Fibroblast of lung (primary cell): ENCODE measurements at regions not wholly inside any gene's neighbourhood (a gene's known extent, or its start where the extent isn't known, plus 50 kb on each side); places are given as distances from the start of the nearest gene placed in this dataset.

Source experiments
- CTCF ChIP-seq, 2 donors: IDR thresholded peaks in 1 of 2; conservative IDR thresholded peaks in 1 of 2; 1 replicate in 1 of 2; 2 replicates in 1 of 2; pipeline ENCODE4 v1.5.1; 2011 to 2012; ENCODE audit warnings: low read length in 2 of 2, control low read depth in 1 of 2, inconsistent platforms in 1 of 2, low read depth in 1 of 2, mild to moderate bottlenecking in 1 of 2
- EZH2 ChIP-seq: IDR thresholded peaks from 2 replicates; pipeline ENCODE4 v1.5.1; 2012; ENCODE audit warnings: low read length, control low read depth, mild to moderate bottlenecking; ENCODE audit errors: missing control alignments

DNA sequence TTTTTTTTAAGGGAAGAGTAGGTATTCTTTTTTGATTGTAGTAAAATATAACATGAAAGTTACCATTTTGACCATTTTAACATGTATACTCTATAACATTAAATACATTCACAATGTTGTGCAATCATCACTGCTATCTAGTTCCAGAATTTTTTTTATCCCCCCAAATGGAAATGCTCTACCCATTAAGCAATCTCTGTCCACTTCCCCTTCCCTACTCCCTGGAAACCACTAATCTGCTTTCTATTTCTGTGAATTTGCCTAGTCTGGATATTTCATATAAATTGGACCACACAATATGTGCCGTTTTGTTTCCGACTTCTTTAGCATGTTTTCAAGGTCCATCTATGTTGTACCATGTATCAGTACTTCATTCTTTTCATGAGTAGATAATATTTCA is 429.5 kb downstream of the TLE1 start:
- TF ChIP-seq CTCF (conservative IDR thresholded peaks at IDR 0.05 in 1 of 2, IDR thresholded peaks at IDR 0.05 in 1 of 2; ENCODE audit: low read depth in 1 of 2, low read length in 2 of 2) (no peak), EZH2 (no peak)
